HCEC 1CT (cell line): ENCODE measurements at regions not wholly inside any gene's neighbourhood (a gene's known extent, or its start where the extent isn't known, plus 50 kb on each side); places are given as distances from the start of the nearest gene placed in this dataset.

Experiments used
- DNase-seq: peaks from one replicate; pipeline ENCODE4 v3.0.0-alpha.2; 2017

DNA sequence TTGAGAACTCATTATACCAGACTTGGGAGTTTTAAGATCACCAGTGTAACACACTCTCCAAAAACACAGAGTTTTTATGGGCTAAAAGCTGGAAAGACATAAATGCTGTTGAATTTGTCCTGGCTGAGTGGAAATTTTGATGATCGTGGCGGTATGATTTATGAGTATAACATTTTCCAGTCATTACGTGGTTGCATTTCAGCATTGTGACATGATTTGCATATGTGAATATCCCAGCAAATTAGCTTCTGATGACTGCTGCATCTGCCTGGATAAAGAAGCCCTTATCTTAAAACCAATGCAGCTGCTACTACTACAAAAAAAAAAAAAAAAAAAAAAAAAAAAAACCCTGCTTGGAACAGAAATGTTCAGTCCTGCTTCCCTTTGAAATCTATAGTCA is 850.9 kb downstream of the TFAP2A start:
- DNase-seq = peak; percentile 16

DNA sequence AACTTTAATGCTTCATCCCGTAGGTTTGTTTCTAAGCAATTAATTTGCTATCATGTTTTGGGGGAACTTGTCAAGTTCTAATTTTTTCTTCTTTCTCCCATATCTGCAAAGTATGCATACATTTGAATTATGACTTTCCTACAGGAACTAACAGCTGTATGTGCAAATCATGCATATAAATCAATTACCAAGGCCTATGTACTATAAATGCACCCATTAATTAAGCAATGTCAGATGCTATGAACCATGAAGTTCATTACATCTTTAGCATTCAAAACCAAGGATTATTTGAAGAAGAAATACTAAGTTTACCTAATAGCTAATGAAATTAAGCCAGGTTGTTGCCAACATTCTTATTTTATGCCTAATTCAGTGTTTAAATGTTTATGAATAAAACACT is 851.3 kb downstream of the TFAP2A start:
- DNase-seq = no peak

DNA sequence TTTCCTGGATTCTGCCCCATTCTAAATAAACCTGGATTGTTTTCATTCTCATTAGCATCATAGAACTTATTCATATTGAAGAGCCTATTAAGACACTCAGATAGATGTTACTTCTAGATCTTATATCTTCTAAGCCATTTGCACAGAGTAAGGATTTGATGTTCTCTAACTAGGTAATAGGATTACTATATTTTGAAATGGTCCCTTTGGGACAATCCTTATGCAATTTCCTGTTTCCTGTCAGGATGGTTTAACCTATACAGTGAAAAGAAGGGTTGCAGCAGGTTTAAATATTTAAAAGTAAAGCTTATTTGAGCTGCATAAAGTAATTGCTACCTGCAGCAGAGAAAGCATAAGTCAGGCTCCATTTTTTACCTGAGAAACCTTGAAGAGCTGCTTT is 860.1 kb downstream of the TFAP2A start:
- no peak for DNase-seq

DNA sequence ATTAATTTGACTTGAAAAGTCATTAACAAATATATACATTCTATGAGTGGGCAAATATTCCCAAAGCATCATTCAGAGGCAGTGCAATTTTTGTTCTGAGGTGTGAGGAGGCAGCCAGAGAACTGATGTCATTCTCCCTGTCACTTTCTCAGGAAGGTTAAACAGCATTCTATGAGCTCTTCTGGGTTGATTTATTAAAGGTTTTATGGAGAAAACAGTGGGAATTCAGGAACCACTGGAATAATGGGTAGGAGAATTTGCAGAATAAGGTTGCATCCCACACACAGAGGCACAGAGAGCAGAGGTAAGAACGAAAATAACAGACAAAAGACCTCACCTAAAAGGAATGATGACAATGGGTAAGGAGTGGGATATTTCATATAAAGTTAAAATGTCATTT is 860.6 kb downstream of the TFAP2A start:
- no peak for DNase-seq

DNA sequence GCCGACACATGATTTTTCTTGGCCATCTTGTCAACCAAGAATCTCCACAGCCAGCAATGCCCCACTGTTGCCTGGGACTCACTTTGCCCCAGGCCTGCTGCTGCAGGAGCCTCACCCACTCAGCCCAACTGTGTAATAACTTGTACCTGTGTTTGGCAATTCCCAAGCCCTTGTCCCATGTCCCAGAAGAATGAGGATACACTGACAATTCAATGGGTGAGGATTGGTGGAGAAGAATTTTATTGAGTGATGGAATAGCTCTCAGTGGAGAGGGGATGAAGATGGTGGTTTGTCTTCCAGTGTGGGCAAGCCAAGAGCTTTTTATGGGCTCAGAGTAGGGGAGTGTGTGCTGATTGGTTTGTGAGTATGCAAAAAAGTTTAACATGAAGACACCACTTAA is 861.9 kb downstream of the TFAP2A start:
- DNase-seq = no peak

DNA sequence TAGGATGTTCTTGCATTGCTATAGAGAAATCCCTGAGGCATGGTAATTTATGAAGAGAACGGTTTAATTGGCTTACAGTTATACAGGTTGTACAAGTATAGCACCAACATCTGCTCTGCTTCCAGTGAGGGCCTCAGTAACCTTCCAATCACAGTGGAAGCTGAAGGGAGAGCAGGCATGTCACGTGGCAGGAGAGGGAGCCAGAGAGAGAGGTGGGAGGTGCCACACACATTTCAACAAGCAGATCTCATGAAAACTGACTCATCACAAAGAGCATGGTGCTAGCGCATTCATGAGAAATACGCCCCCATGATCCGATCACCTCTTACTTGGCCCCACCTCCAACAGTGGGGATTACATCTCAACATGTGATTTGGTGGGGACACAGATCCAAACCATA is 871.2 kb downstream of the TFAP2A start:
- no peak for DNase-seq

DNA sequence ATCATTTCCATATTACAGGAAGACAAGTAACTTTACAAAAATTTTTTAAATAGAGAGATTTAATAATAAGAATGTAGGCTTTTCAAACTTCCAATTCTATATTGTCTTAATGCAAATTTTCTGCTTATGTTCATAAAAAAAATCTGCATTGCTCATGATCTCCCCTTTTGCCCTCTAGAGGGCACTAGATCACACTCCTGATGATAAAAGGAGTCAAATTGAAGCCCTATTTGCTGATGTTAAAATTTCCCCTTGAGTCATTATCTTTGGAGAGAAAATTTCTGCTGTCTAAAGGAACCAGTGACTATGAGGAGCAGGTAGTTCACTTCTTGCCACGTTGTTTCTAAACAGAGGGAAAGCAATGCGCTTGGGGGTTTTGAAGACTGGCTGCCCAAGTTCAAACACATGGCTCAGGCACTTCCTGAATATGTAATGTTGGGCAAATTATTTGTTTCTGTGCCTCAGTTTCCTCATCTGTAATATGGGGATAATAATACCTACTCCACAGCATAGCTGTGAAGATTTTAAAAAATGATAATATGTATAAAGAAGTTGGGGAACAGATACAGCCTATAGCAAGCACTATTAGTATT is 874.2 kb downstream of the TFAP2A start:
- DNase-seq = peak; percentile 57

DNA sequence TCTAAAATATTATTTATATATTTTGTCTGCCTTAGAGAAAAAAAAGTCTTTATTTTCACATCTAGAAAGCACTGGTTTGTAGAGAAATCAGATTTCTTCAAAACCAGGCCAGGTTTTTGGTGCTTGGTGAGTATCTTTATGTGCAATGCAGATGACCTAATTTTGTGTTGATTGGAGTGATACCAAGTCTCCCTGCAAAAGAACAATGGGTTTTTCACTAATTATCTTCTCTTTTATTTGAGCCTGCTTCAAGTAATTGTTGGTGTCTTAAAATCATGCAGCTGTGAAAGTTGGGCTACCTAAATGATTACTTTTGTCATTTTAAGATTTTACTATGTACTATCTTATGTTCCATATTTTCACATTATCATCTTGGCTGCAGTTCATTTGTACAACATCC is 874.7 kb downstream of the TFAP2A start:
- DNase-seq = no peak

DNA sequence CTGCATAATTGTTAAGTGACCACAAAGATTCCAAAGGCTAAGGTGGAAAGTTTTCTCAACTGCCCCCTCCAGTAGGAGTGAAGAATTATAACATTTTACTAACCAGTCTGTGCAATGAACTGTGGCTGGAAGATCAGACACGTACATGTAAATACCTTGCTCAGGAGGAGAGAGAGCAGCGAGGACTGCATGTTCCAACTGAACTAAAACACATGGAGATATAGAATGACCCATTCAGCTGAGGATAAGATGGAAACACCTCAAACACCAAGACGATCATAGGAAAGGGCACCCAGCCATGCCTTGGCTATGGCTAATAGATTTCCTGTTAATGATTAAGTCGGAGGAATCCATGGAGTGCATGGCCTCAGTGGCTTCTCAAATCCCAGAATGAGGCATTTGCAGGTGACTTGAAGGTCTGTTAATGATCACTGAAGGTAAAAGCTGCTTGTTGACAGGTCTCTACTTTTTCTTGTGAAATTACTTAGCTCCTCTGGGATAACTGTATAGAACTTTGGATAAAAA is 875.6 kb downstream of the TFAP2A start:
- no peak for DNase-seq

DNA sequence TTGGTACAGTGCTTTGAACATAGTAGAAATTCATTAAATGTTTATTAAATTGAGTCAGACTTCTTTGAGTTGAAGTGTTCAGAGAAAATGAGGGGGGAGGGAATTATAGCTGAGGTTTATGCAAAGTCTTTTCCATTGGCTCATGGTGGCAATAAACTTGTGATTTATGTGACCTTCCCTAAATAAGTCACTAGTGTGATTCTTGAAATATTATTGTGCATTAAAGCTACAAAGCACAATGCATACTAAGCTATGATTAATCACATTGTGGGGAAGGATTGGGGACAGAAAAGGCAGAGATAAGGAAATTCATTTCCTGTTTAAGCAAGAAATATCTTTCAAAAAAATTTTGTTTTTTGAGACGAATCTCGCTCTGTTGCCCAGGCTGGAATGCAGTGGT is 877.5 kb downstream of the TFAP2A start:
- DNase-seq = peak; percentile 55

DNA sequence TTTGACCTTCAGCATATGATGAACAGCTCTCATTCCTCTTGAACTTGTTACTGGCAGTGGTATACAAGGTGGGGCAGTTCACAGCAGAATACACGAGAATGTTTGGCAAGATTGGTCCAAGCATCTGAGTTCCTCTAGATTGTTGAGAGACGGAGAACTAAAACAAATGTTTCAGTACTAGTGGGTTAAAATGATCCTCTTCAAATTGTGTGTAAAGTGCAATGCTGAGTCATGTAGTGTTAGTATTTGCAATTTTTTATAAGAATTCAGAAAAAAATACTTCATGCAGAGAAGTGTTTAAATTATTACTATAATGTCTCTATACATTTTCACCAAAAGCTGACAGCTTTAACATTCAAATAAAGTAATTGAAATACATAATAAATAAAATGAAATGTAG is 879.8 kb downstream of the TFAP2A start:
- DNase-seq = no peak

DNA sequence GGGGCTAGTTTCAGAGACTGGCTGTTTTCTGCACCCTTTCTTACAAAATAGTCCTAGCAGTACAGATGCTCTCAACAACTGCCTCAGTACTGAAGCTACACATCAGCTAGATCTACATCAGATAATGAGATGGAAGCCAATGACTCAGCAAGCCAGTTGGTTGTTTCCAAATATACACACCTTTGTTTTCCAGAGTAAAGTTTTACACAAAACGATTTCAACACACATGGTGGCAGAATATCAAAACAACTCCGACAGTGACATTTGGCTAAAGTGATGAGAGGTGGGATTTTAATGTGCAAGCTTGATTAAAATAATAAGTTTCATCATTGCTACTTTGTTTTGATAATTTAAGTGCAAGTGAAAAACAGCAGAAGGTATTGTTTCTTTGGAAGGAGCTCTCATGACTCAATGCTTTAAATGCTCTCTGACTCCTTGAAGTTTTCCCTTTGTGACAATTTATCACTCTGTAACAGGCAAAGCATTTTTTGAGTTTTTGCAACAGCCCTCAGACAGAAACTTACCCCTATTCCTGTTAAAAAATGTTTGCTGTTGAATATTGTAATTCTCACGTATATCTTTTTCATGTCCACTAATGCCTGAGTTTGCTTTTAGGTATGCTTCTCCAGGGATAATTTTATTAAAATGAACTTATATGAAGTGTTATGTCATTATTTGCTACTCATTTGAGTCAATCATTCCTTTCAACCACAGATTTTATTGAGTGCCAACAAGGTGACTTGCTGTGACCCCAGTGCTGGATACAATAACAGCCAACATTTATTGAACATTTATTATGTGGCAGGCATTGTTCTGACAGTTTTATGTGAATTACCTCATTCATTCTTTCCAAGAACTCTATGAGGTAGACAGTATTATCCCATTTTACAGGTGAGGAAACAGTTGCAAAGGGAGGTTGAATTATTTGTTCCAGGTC is 882.0 kb downstream of the TFAP2A start:
- DNase-seq = no peak

DNA sequence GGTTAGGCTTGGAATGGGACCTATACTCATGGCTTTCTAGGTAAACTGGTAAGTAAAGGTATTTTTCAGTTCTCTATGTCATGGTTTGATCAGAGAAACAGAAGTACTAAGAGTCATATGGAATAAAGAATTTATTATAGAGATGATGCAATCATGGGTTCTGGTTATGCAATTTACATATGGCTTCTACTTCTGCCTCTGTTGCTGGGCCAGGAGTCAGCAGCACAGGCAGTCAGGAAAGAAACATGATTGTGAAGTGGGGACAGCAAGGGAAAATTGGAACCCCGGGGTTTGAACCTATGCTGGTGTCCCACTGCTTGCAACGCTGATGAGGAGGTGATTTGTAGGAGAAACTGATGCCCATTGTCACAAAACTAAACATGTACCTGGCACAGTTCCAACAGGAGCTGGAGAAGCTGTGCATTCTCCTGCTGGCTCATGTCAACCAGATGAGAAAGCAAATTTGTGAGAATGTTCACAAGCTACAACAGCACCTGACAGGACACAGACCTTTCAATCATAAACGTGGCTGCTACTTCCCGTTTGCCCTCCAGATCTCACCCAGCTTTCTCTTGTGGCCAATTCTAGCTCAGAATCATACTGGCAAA is 887.1 kb downstream of the TFAP2A start:
- no peak for DNase-seq

DNA sequence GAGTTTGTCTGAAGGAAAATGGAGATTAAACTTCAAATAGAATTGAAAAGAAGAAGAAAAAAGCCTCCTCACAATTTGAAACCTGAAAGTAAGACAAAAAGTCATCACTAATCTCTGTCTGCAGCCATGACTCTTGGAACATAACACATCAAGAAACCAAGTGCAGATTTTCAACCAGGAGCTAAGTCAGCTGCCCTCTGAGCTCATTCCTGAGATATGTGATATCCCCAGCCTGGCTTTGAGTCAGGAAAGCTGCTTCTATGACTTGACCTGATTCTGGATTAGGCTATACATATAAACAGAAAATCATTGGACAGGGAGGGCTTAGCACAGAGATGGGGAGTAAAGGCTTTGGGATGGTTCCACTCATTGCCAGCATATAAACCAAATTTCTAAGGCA is 891.4 kb downstream of the TFAP2A start:
- peak; percentile 95 for DNase-seq

DNA sequence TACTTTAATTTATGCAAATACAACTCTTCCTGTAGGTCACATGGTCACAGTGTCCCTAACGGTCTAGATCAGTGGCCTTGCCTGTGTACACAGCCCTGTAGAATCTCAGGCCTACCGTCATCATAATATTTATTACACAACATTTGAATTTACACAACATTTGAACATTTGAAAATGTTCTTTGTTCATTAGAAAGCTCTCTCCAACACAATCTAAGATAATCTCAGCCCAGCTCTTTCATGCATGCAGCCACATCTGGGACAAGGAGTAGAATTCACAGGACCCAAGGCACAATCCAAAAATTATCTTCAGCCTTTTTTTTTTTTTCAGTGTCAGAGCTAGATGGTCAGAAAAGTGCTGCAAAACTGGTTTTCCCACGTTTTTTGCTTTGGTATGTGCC is 892.8 kb downstream of the TFAP2A start:
- DNase-seq = no peak

DNA sequence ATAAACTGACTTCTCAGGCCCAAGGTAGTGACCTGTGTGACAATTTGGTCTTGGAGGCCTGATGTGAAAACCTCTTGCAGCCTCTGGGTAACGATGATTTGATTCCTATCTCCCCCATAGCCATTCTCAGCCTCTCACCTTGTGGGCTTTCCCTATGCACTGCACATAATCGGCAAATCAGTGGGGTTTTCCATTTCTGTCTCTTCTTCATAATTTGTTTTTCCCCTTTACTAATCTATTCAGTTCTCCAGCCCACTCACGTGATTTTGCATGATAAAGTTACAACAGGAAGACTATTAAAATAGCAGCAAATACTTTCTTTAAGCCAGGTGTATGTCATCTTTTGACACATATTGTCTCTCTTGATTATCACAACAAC is 893.7 kb downstream of the TFAP2A start:
- no peak for DNase-seq

DNA sequence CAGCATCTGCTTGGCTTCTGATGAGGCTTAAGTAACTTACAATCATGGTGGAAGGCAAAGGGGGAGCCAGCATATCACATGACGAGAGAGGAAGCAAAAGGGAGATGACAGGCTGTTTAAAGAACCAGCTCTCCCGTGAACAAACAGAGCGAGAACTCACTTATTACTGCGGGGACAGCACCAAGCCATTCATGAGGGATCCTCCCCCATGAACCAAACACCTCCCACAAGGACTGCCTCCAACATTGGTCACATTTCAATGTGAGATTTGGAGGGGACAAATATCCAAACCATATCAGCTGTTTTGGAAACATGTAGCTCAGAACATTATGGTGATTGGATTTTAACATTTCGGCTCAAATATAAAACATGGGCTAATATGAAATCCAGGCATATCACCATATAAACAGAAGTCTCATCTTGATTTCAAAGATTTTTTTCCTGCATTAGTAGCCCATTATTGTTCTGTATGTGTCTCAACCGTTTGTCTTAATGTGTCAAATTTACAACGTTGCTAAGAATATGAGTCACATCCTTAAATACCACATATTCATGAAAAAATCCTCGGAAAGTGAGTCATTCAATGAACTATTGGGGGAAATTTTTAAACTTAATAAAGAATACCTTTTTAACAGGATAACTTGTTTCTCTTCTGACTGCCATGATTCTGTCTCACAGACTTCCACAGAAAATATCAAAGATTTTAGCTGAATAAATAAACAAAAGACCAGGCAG is 894.3 kb downstream of the TFAP2A start:
- peak; percentile 89 for DNase-seq

DNA sequence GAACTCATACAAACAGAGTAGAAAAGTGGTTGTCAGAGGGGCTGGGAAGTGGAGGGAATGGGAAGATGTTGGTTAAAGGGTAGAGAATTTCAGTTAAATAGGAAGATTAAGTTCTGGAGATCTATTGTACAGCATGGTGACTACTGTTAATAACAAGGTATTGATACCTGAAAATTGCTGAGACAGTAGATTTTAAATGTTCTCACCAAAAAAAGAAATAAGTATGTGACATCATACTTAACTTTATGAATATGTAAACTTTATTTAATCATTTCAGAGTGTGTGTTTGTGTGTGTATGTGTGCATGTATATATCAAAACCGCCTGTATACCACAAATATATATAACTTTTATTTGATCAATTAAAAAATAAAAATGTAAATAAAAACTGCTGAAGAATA is 896.4 kb downstream of the TFAP2A start:
- DNase-seq = no peak

DNA sequence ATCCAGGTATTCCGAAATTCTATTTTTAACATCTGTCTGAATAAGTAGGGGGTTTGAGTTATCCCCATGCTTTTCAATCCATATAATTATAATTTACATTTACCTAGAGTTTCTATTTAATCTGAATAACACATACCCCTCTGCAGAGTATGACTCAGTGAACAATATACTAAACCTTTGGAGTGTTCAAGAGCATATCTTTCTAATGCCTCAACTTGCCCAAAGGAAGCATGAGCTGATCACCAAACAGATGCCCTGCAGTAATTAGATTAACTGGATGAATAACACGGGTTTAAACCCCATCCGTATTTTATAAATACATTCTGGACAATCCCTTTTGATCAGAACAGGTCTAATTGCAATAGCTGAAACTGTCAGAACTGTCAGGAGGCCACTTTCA is 897.1 kb downstream of the TFAP2A start:
- no peak for DNase-seq

DNA sequence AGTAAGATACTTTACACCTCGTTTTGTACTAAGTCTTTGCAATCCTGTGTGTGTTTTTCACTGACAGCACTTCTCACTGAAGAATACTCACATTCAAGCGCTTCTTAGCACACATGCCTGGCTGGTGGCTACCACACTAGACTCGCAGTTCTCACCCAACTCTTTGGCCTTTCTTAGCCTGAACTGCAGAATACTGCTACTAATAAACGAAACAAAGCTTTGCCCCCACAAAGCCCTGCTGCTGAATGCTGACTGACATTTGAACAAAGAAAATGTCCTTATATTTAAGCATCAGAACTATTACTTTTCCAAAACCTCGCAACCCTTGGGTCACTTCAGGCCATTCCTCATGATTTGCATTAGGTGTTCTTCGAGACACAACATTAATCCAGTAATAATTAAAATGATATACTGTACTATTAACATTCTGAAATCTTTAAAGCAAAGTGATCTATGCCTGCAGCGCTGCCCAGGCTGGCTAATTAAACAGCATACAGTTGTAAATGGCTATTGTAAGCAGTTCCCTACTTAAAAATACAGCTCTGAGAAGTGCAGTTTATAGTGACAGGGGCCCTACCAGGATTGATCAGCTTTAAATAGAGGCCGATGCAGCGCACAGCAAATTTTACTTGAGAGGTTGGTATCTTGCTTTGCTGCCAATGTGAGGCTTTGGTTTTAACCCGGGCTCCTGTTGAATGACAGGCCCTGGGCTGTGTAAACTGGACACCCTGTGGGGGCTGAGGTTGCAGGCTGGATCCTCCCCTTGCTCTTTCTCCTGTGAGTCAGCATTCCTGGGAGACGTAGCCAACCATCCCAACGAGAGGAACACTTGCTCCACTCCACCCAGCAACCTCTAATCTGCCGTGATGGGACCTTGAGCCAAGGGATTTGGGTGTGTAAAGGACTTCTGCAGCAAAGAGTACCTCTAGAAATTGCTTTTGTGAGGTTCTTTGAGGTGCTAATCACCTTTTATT is 899.0 kb downstream of the TFAP2A start:
- DNase-seq = peak; percentile 85

DNA sequence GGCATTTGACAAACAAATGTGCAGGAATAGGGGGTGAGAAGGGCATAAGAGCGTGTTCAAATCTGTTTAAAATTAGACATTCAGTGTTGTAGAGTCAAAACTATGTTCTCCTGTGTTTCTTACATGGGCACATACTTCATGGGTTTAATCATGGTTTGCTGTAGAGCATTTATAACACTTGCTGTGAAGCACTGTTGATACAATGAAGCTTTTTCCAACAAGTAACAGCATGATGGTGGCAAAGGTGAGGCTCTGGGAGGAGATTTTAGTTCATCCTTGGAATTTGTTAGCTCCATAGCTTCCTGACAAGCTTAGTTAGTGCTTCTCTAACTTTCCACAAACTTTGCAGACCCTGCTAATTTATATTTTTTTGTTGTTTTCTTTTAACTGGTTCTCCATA is 900.7 kb downstream of the TFAP2A start:
- DNase-seq = no peak

DNA sequence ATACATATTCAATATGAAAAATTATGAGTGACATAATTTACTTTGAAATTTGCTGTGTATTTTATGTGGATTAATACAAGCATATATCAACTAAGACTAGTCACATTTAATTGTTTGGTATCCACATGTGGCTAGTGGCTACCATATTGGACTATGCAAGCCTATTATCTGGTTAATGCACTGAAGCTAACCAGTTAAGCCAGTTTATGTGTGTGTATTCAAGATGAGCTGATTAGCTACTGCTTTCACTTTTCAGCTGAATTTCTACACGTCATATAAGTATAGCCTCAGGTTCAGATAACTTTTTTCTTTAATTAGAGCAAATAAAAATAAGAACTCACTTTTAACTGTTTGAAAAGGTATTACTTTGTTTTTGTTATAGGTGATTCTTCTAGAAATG is 903.7 kb downstream of the TFAP2A start:
- no peak for DNase-seq
